ENCODE measurements at regions not wholly inside any gene's neighbourhood (a gene's known extent, or its start where the extent isn't known, plus 50 kb on each side); places are given as distances from the start of the nearest gene placed in this dataset.

DNA sequence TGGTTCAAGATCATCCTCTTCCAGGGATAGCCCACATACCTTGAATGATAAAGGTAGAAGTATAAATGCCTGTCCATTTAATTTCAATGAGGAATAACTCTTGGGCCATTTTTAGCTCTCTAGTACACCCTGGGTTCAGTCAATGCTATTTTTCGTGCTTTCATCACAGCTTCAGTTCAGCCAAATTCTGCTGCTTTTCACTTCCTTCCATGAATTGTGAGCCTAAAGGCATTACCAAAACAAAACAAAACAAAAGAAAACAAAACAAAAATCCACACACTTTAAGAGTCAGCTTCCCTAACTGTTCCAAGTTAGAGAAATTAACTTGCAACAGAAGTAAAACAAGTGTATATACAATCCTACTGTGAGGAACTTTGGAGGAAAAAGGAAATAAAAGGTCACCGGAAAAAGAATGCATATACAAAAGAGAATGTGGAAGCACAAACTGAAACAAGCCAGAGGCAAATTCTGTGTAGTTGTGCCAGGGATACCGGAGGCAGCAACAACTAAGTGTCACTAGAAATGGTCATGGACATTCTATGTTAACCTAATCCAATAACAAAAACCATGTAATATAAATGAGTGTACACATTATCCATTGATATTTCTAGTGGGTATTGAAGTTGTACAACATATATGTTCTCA is 423.1 kb downstream of the KCTD8 start (continued):
- TF ChIP-seq, protein P1, sequence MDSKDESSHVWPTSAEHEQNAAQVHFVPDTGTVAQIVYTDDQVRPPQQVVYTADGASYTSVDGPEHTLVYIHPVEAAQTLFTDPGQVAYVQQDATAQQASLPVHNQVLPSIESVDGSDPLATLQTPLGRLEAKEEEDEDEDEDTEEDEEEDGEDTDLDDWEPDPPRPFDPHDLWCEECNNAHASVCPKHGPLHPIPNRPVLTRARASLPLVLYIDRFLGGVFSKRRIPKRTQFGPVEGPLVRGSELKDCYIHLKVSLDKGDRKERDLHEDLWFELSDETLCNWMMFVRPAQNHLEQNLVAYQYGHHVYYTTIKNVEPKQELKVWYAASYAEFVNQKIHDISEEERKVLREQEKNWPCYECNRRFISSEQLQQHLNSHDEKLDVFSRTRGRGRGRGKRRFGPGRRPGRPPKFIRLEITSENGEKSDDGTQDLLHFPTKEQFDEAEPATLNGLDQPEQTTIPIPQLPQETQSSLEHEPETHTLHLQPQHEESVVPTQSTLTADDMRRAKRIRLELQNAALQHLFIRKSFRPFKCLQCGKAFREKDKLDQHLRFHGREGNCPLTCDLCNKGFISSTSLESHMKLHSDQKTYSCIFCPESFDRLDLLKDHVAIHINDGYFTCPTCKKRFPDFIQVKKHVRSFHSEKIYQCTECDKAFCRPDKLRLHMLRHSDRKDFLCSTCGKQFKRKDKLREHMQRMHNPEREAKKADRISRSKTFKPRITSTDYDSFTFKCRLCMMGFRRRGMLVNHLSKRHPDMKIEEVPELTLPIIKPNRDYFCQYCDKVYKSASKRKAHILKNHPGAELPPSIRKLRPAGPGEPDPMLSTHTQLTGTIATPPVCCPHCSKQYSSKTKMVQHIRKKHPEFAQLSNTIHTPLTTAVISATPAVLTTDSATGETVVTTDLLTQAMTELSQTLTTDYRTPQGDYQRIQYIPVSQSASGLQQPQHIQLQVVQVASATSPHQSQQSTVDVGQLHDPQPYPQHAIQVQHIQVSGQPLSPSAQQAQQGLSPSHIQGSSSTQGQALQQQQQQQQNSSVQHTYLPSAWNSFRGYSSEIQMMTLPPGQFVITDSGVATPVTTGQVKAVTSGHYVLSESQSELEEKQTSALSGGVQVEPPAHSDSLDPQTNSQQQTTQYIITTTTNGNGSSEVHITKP (IDR thresholded peaks at IDR 0.05; ENCODE audit: partially characterized antibody): no peak
- TF ChIP-seq FOS (IDR thresholded peaks at IDR 0.05; ENCODE audit: extremely low read depth, insufficient read length): no peak

DNA sequence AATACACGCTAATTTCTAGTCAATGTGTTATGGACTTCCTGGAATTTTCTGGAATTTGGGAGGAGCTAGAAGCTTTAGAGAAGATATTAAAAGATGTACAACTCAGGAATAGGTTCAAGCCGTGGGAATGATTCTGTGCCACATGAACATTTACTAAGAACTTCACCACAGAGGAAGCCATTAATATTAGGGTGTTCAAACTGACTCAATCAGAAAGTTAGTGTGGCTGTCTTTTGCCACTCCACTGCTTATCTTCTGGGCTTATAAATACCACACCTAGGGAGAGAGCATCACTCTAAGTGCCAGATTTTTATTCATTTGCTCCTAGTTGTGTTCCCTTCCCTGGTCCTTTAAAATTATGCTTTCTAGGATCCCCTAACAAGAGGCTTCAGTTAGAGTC is 409.8 kb downstream of the KCTD8 start:
- no peaks in the 10 kb centered on the region for H3K4me1 ChIP-seq (replicated peaks in 1 of 2; ENCODE audit: control insufficient read depth in 2 of 2, insufficient read depth in 2 of 2, low read length in 2 of 2)
- no peaks in the 10 kb centered on the region for H3K27me3 ChIP-seq (ENCODE audit: control insufficient read depth in 2 of 2, insufficient read depth in 2 of 2, low read length in 2 of 2)
- H3K4me3 ChIP-seq: no peak overlapping the region
- no peaks in the 10 kb centered on the region for H4K20me1 ChIP-seq (replicated peaks; ENCODE audit: control insufficient read depth, insufficient read depth, low read length)
- intact Hi-C loops (cut with micrococcal nuclease): no loop called here
- H3K9me3 ChIP-seq (replicated peaks; ENCODE audit: control insufficient read depth, insufficient read depth, low read depth, low read length): no peaks in the 10 kb centered on the region
- H2AFZ ChIP-seq (ENCODE audit: low read depth, low read length): no peak overlapping the region
- no peak for DNase-seq (ENCODE audit: extremely low read depth in 1 of 4, low spot score in 3 of 4)
- FAIRE-seq: no peak
- no peak overlapping the region for H3K9ac ChIP-seq (ENCODE audit: insufficient read depth in 1 of 2, low read depth in 2 of 2, low read length in 2 of 2)
- ATAC-seq: no peak
- BruUV-seq (replicated peaks): no TSS peak
- no peaks in the 10 kb centered on the region for H3K36me3 ChIP-seq (ENCODE audit: control insufficient read depth, insufficient read depth, low read length)
- H3K9me1 ChIP-seq (ENCODE audit: control insufficient read depth, insufficient read depth, low read length): no peaks in the 10 kb centered on the region
- H3K4me2 ChIP-seq (ENCODE audit: insufficient read depth, low read length): no peak overlapping the region
- no peaks in the 10 kb centered on the region for H3K79me2 ChIP-seq (ENCODE audit: control insufficient read depth, insufficient read depth, low read length)
- POLR2A ChIA-PET: no interaction called here
- 0% methylated on average over 2 of the region's 2 CpGs for WGBS (ENCODE audit: insufficient coverage, low coverage, missing lambda C conversion rate)
- no peak overlapping the region for H3K27ac ChIP-seq (ENCODE audit: extremely low read depth, low read depth, low read length)
- CTCF ChIA-PET (ENCODE audit: low intra/inter-chr PET ratio): no interaction called here
- in situ Hi-C loops (cut with MboI): no loop called here
- TF ChIP-seq, protein P2, sequence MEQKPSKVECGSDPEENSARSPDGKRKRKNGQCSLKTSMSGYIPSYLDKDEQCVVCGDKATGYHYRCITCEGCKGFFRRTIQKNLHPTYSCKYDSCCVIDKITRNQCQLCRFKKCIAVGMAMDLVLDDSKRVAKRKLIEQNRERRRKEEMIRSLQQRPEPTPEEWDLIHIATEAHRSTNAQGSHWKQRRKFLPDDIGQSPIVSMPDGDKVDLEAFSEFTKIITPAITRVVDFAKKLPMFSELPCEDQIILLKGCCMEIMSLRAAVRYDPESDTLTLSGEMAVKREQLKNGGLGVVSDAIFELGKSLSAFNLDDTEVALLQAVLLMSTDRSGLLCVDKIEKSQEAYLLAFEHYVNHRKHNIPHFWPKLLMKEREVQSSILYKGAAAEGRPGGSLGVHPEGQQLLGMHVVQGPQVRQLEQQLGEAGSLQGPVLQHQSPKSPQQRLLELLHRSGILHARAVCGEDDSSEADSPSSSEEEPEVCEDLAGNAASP (IDR thresholded peaks at IDR 0.05): no peak
- TF ChIP-seq ZFX (CRISPR knock-in tag; IDR thresholded peaks at IDR 0.05): no peak
- no peak for TF ChIP-seq FIP1L1 (IDR thresholded peaks at IDR 0.05; ENCODE audit: low read depth, low read length, poor library complexity, severe bottlenecking)
- no peak for TF ChIP-seq RAD21 (CRISPR knock-in tag; conservative IDR thresholded peaks at IDR 0.05 in 1 of 2, IDR thresholded peaks at IDR 0.05 in 1 of 2)
- TF ChIP-seq, protein P3, sequence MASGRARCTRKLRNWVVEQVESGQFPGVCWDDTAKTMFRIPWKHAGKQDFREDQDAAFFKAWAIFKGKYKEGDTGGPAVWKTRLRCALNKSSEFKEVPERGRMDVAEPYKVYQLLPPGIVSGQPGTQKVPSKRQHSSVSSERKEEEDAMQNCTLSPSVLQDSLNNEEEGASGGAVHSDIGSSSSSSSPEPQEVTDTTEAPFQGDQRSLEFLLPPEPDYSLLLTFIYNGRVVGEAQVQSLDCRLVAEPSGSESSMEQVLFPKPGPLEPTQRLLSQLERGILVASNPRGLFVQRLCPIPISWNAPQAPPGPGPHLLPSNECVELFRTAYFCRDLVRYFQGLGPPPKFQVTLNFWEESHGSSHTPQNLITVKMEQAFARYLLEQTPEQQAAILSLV (tag; IDR thresholded peaks at IDR 0.05): no peak
- TF ChIP-seq, protein P4, sequence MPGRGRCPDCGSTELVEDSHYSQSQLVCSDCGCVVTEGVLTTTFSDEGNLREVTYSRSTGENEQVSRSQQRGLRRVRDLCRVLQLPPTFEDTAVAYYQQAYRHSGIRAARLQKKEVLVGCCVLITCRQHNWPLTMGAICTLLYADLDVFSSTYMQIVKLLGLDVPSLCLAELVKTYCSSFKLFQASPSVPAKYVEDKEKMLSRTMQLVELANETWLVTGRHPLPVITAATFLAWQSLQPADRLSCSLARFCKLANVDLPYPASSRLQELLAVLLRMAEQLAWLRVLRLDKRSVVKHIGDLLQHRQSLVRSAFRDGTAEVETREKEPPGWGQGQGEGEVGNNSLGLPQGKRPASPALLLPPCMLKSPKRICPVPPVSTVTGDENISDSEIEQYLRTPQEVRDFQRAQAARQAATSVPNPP (IDR thresholded peaks at IDR 0.05; ENCODE audit: borderline replicate concordance, insufficient read depth, insufficient read length): no peak
- no peak for TF ChIP-seq ZNF830 (CRISPR knock-in tag; IDR thresholded peaks at IDR 0.05)
- TF ChIP-seq MED1 (CRISPR knock-in tag; IDR thresholded peaks at IDR 0.05; ENCODE audit: borderline replicate concordance): no peak
- TF ChIP-seq NR3C1 (CRISPR knock-in tag; IDR thresholded peaks at IDR 0.05): no peak
- TF ChIP-seq COPS2 (conservative IDR thresholded peaks at IDR 0.05): no peak
- no peak for TF ChIP-seq BACH1 (tag; IDR thresholded peaks at IDR 0.05)
